WTC11 (cell line): ENCODE measurements at regions not wholly inside any gene's neighbourhood (a gene's known extent, or its start where the extent isn't known, plus 50 kb on each side); places are given as distances from the start of the nearest gene placed in this dataset.
A peak's percentile ranks its signal among the peaks of the same experiment; 100 is the strongest.

Experiments used
- ATAC-seq: fragments of 200-7000 bp; cut with Tn5 transposase; 2 replicates; pipeline ENCODE4 v1.10.0; 2021; ENCODE audit warnings: mild to moderate bottlenecking, moderate library complexity
- CTCF ChIA-PET: fragments of 300-600 bp; sonication (Branson Sonifier 250); formaldehyde crosslinking; loops from one replicate; lab custom pipeline; 2021; ENCODE audit warnings: antibody characterized with exemption; lab: Charles Lee
- POLR2A ChIA-PET: fragments of 350-600 bp; sonication (Branson Sonifier 250); formaldehyde crosslinking; loops from one replicate; lab custom pipeline; 2021; ENCODE audit warnings: antibody characterized with exemption; lab: Charles Lee
- DNase-seq: peaks from one replicate; pipeline ENCODE4 v3.0.0; 2021; ENCODE audit warnings: low spot score
- H3K27ac Mint-ChIP-seq: 2 replicates; pipeline ENCODE4 v1.8.0; 2021; ENCODE audit warnings: mixed read lengths
- H3K27me3 Mint-ChIP-seq: 2 replicates; pipeline ENCODE4 v1.8.0; 2021; ENCODE audit warnings: low read depth, mild to moderate bottlenecking, moderate library complexity, mixed read lengths
- H3K36me3 Mint-ChIP-seq: 2 replicates; pipeline ENCODE4 v1.8.0; 2021; ENCODE audit warnings: mixed read lengths
- H3K4me1 Mint-ChIP-seq: 2 replicates; pipeline ENCODE4 v1.8.0; 2022; ENCODE audit warnings: mixed read lengths
- H3K4me3 Mint-ChIP-seq: 2 replicates; pipeline ENCODE4 v1.8.0; 2021; ENCODE audit warnings: mild to moderate bottlenecking, moderate library complexity, mixed read lengths
- H3K9me3 Mint-ChIP-seq: 2 replicates; pipeline ENCODE4 v1.8.0; 2021; ENCODE audit warnings: mixed read lengths
- ATF1 ChIP-seq: sonication (generic); formaldehyde crosslinking; IDR thresholded peaks from 2 replicates; pipeline ENCODE4 v1.8.1; 2023; ENCODE audit warnings: mild to moderate bottlenecking, moderate library complexity, missing genetic modification reagents
- ATF2 ChIP-seq: sonication (generic); formaldehyde crosslinking; IDR thresholded peaks from 2 replicates; pipeline ENCODE4 v1.8.1; 2022; ENCODE audit warnings: low read depth, missing genetic modification reagents, borderline replicate concordance
- ATF6 ChIP-seq: sonication (generic); formaldehyde crosslinking; IDR thresholded peaks from 2 replicates; pipeline ENCODE4 v1.8.1; 2023; ENCODE audit warnings: mild to moderate bottlenecking, missing genetic modification reagents
- ETV6 ChIP-seq: sonication (generic); formaldehyde crosslinking; IDR thresholded peaks from 2 replicates; pipeline ENCODE4 v1.8.1; 2022; ENCODE audit warnings: mild to moderate bottlenecking, missing genetic modification reagents
- FOXK1 ChIP-seq: sonication (generic); formaldehyde crosslinking; IDR thresholded peaks from 2 replicates; pipeline ENCODE4 v1.8.0; 2022; ENCODE audit warnings: mild to moderate bottlenecking, moderate library complexity, missing genetic modification reagents
- GABPB1 ChIP-seq: sonication (generic); formaldehyde crosslinking; IDR thresholded peaks from 2 replicates; pipeline ENCODE4 v1.8.1; 2023; ENCODE audit warnings: mild to moderate bottlenecking, missing genetic modification reagents
- IRF1 ChIP-seq: sonication (generic); formaldehyde crosslinking; IDR thresholded peaks from 2 replicates; pipeline ENCODE4 v1.8.0; 2023; ENCODE audit warnings: missing genetic modification reagents
- JUN ChIP-seq: sonication (generic); formaldehyde crosslinking; IDR thresholded peaks from 2 replicates; pipeline ENCODE4 v1.8.0; 2023; ENCODE audit warnings: mild to moderate bottlenecking, missing genetic modification reagents
- KAT7 ChIP-seq: sonication (generic); formaldehyde crosslinking; IDR thresholded peaks from 2 replicates; pipeline ENCODE4 v1.8.1; 2023; ENCODE audit warnings: missing genetic modification reagents, mild to moderate bottlenecking, borderline replicate concordance
- MXD4 ChIP-seq: fragments of 250-450 bp; sonication (Bioruptor Pico); IDR thresholded peaks from 2 replicates; pipeline ENCODE4 v1.8.0; 2021; ENCODE audit warnings: mild to moderate bottlenecking, moderate library complexity, borderline replicate concordance
- MYBL2 ChIP-seq: sonication (generic); formaldehyde crosslinking; IDR thresholded peaks from 2 replicates; pipeline ENCODE4 v1.8.1; 2023; ENCODE audit warnings: mild to moderate bottlenecking, moderate library complexity, missing genetic modification reagents
- NFYB ChIP-seq: sonication (generic); formaldehyde crosslinking; conservative IDR thresholded peaks from 2 replicates; pipeline ENCODE4 v1.8.0; 2022; ENCODE audit warnings: low read depth, missing genetic modification reagents
- NR1H2 ChIP-seq: sonication (generic); formaldehyde crosslinking; IDR thresholded peaks from 2 replicates; pipeline ENCODE4 v1.9.0; 2021; ENCODE audit warnings: mild to moderate bottlenecking, moderate library complexity, missing genetic modification reagents
- STAT6 ChIP-seq: sonication (generic); formaldehyde crosslinking; conservative IDR thresholded peaks from 2 replicates; pipeline ENCODE4 v1.8.1; 2023; ENCODE audit warnings: mild to moderate bottlenecking, low read depth, missing genetic modification reagents, moderate library complexity
- TEAD1 ChIP-seq: sonication (generic); formaldehyde crosslinking; IDR thresholded peaks from 2 replicates; pipeline ENCODE4 v1.8.0; 2022; ENCODE audit warnings: mild to moderate bottlenecking, missing genetic modification reagents
- USF1 ChIP-seq: sonication (generic); formaldehyde crosslinking; IDR thresholded peaks from 2 replicates; pipeline ENCODE4 v1.8.0; 2022; ENCODE audit warnings: mild to moderate bottlenecking, missing genetic modification reagents
- ZNF121 ChIP-seq: sonication (generic); formaldehyde crosslinking; IDR thresholded peaks from 2 replicates; pipeline ENCODE4 v1.8.0; 2023; ENCODE audit warnings: missing genetic modification reagents
- ZNF219 ChIP-seq: sonication (generic); formaldehyde crosslinking; IDR thresholded peaks from 2 replicates; pipeline ENCODE4 v1.8.0; 2023; ENCODE audit warnings: missing genetic modification reagents, mild to moderate bottlenecking, borderline replicate concordance
- ZNF396 ChIP-seq: fragments of 250-450 bp; sonication (Bioruptor Pico); IDR thresholded peaks from 2 replicates; pipeline ENCODE4 v1.8.0; 2021; ENCODE audit warnings: mild to moderate bottlenecking, moderate library complexity, borderline replicate concordance
- ZNF423 ChIP-seq: fragments of 250-450 bp; sonication (Bioruptor Pico); IDR thresholded peaks from 2 replicates; pipeline ENCODE4 v2.1.2; 2022; ENCODE audit warnings: mild to moderate bottlenecking, moderate library complexity
- TF ChIP-seq, protein P1 (sequence below): sonication (generic); formaldehyde crosslinking; IDR thresholded peaks from 2 replicates; pipeline ENCODE4 v1.8.1; 2023; ENCODE audit warnings: mild to moderate bottlenecking, missing genetic modification reagents

GRCh38 chr9:79469164-79469563, 102.6 kb upstream of the TLE4 start:
- H3K36me3 Mint-ChIP-seq: peaks cover under 1% of the 10 kb centered on the region; the same call in 1 of the 2 replicates
- TF ChIP-seq NR1H2 (no peak), ETV6 (CRISPR knock-in tag) (no peak), KAT7 (no peak), JUN (CRISPR knock-in tag) (no peak), MYBL2 (CRISPR knock-in tag) (no peak), ATF1 (CRISPR knock-in tag) (no peak), ZNF396 (CRISPR knock-in tag) (no peak), IRF1 (CRISPR knock-in tag) (no peak), ZNF219 (CRISPR knock-in tag) (no peak)
- no peaks in the 10 kb centered on the region for H3K4me1 Mint-ChIP-seq
- no peaks in the 10 kb centered on the region; the same call in 1 of the 2 replicates for H3K27me3 Mint-ChIP-seq
- POLR2A ChIA-PET: no interaction called here
- CTCF ChIA-PET: interaction anchor here (1.8 kb wide), 1 partner anchor 9 kb away, joined by 9 read pairs; no protein-coding TSS in a partner anchor
- H3K4me3 Mint-ChIP-seq: no peak overlapping the region
- DNase-seq: no peak
- no peak overlapping the region for H3K27ac Mint-ChIP-seq
- H3K9me3 Mint-ChIP-seq: peaks cover under 1% of the 10 kb centered on the region
- no peak for ATAC-seq

GRCh38 chr9:79470954-79471353, 100.8 kb upstream of the TLE4 start:
- Mint-ChIP-seq H3K36me3 (peaks cover 3% of the 10 kb centered on the region; the same call in 1 of the 2 replicates), H3K4me1 (no peaks in the 10 kb centered on the region), H3K27me3 (no peaks in the 10 kb centered on the region; the same call in 1 of the 2 replicates), H3K27ac (no peak overlapping the region), H3K9me3 (peaks cover 4% of the 10 kb centered on the region), H3K4me3 (no peak overlapping the region)
- POLR2A ChIA-PET: no interaction called here
- no peak for ATAC-seq
- DNase-seq: no peak
- TF ChIP-seq TEAD1 (CRISPR knock-in tag) (no peak), JUN (CRISPR knock-in tag) (no peak), ZNF423 (CRISPR knock-in tag) (no peak), ATF2 (CRISPR knock-in tag) (no peak), STAT6 (CRISPR knock-in tag) (no peak), FOXK1 (CRISPR knock-in tag) (no peak), MXD4 (CRISPR knock-in tag) (no peak)
- CTCF ChIA-PET: interaction anchor here (0.5 to 0.6 kb wide), 2 partner anchors 223 to 326 kb away, joined by 3 read pairs; no protein-coding TSS in a partner anchor

DNA sequence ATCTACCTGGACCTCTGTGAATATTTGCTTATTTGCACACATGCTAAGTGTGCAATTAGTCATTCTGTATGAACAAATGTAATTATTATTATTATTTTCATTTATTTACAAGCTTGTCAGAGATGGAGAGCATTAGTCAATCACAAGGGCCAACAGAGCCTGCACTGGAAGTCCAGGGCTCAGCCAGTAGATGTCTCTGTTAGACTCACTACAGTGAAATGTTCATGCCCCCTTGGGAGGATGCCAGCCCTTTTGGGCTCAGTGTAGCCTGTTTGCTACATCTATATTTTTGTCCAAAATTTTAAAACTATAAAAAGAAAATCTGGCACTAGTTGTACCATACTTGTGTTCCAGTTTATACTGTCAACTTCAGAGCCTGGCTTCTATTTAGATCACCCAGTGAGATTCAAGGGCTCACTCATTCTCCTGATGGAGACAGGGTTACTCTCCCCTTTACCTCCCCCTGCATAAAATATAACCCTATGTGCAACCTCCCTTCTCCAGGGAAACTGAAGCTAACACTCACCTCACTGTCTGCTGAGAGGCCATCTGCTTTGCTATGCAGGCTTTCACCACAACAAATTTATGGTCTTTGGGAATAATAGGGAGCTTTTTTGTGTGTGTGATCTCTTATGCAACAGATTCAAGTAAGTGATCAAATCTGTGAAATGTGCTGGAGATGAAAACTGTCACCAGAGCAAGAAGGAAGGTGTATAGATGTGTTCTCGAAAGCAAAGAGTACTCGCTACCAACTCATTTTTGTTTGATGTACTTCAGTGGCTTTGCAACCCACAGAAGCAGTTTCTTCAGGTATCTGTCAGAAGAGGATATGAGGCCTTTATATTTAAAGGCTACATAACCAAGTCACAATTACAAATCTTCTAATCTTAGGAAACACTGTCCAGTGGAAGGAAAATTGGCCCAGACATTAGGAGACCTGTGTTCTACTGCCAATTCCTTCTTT, 99.9 kb upstream of the TLE4 start:
- H3K9me3 Mint-ChIP-seq: peaks cover 4% of the 10 kb centered on the region
- ATAC-seq (peak; percentile 81), DNase-seq (peak; percentile 13)
- POLR2A ChIA-PET: no interaction called here
- H3K36me3 Mint-ChIP-seq: peaks cover 3% of the 10 kb centered on the region; the same call in 1 of the 2 replicates
- H3K4me3 Mint-ChIP-seq: no peak overlapping the region
- no peaks in the 10 kb centered on the region; the same call in 1 of the 2 replicates for H3K27me3 Mint-ChIP-seq
- no peaks in the 10 kb centered on the region for H3K4me1 Mint-ChIP-seq
- CTCF ChIA-PET: interaction anchor here (0.5 to 0.6 kb wide), 2 partner anchors 222 to 327 kb away, joined by 3 read pairs; no protein-coding TSS in a partner anchor
- H3K27ac Mint-ChIP-seq: no peak overlapping the region
- no peak for TF ChIP-seq MYBL2 (CRISPR knock-in tag)
- no peak for TF ChIP-seq ATF6 (CRISPR knock-in tag)
- TF ChIP-seq GABPB1 (CRISPR knock-in tag): no peak
- TF ChIP-seq NFYB (CRISPR knock-in tag): no peak
- TF ChIP-seq ZNF121 (CRISPR knock-in tag): no peak
- TF ChIP-seq, protein P1, sequence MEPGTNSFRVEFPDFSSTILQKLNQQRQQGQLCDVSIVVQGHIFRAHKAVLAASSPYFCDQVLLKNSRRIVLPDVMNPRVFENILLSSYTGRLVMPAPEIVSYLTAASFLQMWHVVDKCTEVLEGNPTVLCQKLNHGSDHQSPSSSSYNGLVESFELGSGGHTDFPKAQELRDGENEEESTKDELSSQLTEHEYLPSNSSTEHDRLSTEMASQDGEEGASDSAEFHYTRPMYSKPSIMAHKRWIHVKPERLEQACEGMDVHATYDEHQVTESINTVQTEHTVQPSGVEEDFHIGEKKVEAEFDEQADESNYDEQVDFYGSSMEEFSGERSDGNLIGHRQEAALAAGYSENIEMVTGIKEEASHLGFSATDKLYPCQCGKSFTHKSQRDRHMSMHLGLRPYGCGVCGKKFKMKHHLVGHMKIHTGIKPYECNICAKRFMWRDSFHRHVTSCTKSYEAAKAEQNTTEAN (CRISPR knock-in tag): no peak
- TF ChIP-seq USF1 (CRISPR knock-in tag): no peak
